ENCODE measurements at regions not wholly inside any gene's neighbourhood (a gene's known extent, or its start where the extent isn't known, plus 50 kb on each side); places are given as distances from the start of the nearest gene placed in this dataset.

DNA sequence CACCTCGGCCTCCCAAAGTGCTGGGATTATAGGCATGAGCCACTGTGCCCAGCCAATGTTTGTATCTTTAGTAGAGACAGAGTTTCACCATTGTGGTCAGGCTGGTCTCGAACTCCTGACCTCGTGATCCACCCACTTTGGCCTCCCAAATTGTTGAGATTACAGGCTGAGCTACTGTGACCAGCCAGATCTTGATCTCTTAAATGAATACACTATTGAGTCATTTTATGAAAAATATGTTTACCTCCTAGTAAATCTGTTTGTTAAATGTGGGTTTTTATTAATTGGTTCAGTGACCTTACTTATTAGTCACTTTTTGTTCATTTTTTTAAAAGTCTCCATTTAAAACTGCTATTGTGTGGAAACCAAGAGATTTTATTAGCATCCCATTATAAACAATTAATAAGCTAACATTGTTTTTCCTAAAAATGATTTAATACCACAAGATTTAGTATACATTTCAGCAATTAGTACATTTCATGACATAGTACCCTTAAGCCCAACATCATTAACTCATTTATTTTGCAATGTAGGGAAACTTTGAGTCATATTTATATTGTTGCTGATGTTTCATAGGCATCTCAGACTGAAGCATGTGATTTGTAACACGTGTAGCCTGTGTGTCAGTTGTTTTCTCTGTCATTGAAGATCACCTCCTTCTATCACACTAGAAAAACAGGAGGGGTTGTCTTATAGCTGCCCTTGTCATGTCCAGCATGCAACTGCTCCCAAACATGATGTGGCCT is 261.2 kb downstream of the TAF11L14 start:
- no peaks in the 10 kb centered on the region for H3K9me2 ChIP-seq (ENCODE audit: insufficient read depth)
- in situ Hi-C loops (cut with MboI), result no loop called here
- H2AFZ ChIP-seq, result no peak overlapping the region
- no peaks in the 10 kb centered on the region for H3F3A ChIP-seq (ENCODE audit: insufficient read depth)
- no peaks in the 10 kb centered on the region for H3K79me2 ChIP-seq (ENCODE audit: insufficient read depth)
- TF ChIP-seq EZH2phosphoT487 (IDR thresholded peaks at IDR 0.05; ENCODE audit: insufficient read depth, low read depth) (no peak), EZH2 (IDR thresholded peaks at IDR 0.05; ENCODE audit: insufficient read depth, poor library complexity, severe bottlenecking) (no peak)
- H3K27ac ChIP-seq, result no peak overlapping the region
- H3K36me3 ChIP-seq (ENCODE audit: low read depth), result no peaks in the 10 kb centered on the region
- no peaks in the 10 kb centered on the region for H3K27me3 ChIP-seq (replicated peaks; ENCODE audit: insufficient read depth)
- peak; percentile 8 for DNase-seq
- no peaks in the 10 kb centered on the region for H3K9me3 ChIP-seq (ENCODE audit: low read depth)
- H3K4me3 ChIP-seq, result no peak overlapping the region
- H3K4me2 ChIP-seq (ENCODE audit: unreplicated experiment), result no peak overlapping the region
- H3K9ac ChIP-seq, result no peak overlapping the region
- H4K20me1 ChIP-seq (ENCODE audit: insufficient read depth), result no peaks in the 10 kb centered on the region
- no peaks in the 10 kb centered on the region for H3K4me1 ChIP-seq (ENCODE audit: insufficient read depth)
- WGBS, 2 experiments (ENCODE audit: low coverage in 1 of 2, low lambda C conversion rate in 2 of 2, missing lambda C conversion rate in 2 of 2), result 36 to 39% methylated on average over 4 of the region's 4 CpGs

DNA sequence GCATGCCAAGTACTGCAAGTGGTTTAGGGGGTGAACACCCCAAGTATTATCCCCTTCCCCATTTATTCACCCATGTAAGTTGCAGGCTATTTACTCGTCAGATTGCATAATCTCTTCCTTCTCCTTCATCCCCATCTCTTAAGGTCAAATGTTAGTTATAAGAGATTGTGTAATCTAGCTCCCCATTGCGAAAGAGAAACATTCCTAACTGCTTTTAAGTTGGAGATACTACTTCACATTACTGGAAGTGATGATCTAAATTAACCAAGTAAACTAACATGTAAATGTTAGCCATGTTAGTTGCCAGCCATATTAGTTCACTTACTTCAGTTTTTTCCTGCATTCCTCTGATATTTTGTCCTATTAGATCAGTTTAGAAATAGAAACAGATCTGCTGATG is 262.3 kb downstream of the TAF11L14 start:
- no peak for TF ChIP-seq EZH2phosphoT487 (IDR thresholded peaks at IDR 0.05; ENCODE audit: insufficient read depth, low read depth)
- no peak for TF ChIP-seq EZH2 (IDR thresholded peaks at IDR 0.05; ENCODE audit: insufficient read depth, poor library complexity, severe bottlenecking)

DNA sequence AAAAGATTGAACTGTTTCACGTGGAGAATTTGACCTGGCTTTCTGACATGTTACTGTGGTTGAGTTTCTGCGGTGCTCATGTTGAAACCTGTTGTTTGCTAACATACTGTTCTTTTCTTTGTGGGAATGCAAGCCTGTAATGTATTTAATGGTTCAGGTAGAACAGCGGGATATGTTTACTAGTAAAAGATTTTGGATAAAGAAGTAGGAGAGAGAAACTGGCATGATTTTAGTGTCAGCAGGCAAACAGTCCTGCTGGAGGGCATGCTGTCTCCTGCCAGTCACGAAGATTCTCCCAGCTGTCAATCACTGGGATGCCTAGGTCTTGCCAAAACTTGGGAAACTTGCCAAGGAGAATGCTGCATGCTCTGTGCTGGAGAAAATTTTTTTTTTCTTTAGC is 263.5 kb downstream of the TAF11L14 start:
- Histone ChIP-seq H3K9me3 (ENCODE audit: low read depth) (no peaks in the 10 kb centered on the region), H3K4me2 (ENCODE audit: unreplicated experiment) (no peak overlapping the region), H3K4me1 (ENCODE audit: insufficient read depth) (no peaks in the 10 kb centered on the region), H3K27ac (no peak overlapping the region), H4K20me1 (ENCODE audit: insufficient read depth) (no peaks in the 10 kb centered on the region), H3K4me3 (no peak overlapping the region), H3F3A (ENCODE audit: insufficient read depth) (no peaks in the 10 kb centered on the region), H3K9me2 (ENCODE audit: insufficient read depth) (no peaks in the 10 kb centered on the region), H3K36me3 (ENCODE audit: low read depth) (no peaks in the 10 kb centered on the region), H2AFZ (no peak overlapping the region), H3K79me2 (ENCODE audit: insufficient read depth) (no peaks in the 10 kb centered on the region), H3K9ac (no peak overlapping the region), H3K27me3 (replicated peaks; ENCODE audit: insufficient read depth) (no peaks in the 10 kb centered on the region)
- TF ChIP-seq EZH2 (IDR thresholded peaks at IDR 0.05; ENCODE audit: insufficient read depth, poor library complexity, severe bottlenecking), result no peak
- TF ChIP-seq EZH2phosphoT487 (IDR thresholded peaks at IDR 0.05; ENCODE audit: insufficient read depth, low read depth), result no peak
- in situ Hi-C loops (cut with MboI), result no loop called here
- WGBS, 2 experiments (ENCODE audit: low coverage in 1 of 2, low lambda C conversion rate in 2 of 2, missing lambda C conversion rate in 2 of 2), result 54 to 61% methylated on average over 4 of the region's 4 CpGs
- no peak for DNase-seq

More for the DNA sequence above, 262.3 kb downstream of the TAF11L14 start:
- Histone ChIP-seq H3K79me2 (ENCODE audit: insufficient read depth) (no peaks in the 10 kb centered on the region), H3K4me1 (ENCODE audit: insufficient read depth) (no peaks in the 10 kb centered on the region), H4K20me1 (ENCODE audit: insufficient read depth) (no peaks in the 10 kb centered on the region), H3K4me3 (no peak overlapping the region), H3K4me2 (ENCODE audit: unreplicated experiment) (no peak overlapping the region), H3K36me3 (ENCODE audit: low read depth) (no peaks in the 10 kb centered on the region), H3K9ac (no peak overlapping the region), H2AFZ (no peak overlapping the region), H3K27ac (no peak overlapping the region), H3K27me3 (replicated peaks; ENCODE audit: insufficient read depth) (no peaks in the 10 kb centered on the region), H3F3A (ENCODE audit: insufficient read depth) (no peaks in the 10 kb centered on the region), H3K9me3 (ENCODE audit: low read depth) (no peaks in the 10 kb centered on the region), H3K9me2 (ENCODE audit: insufficient read depth) (no peaks in the 10 kb centered on the region)
- WGBS, 2 experiments (ENCODE audit: low coverage in 1 of 2, low lambda C conversion rate in 2 of 2, missing lambda C conversion rate in 2 of 2), result 1 to 4% methylated on average over 2 of the region's 2 CpGs
- in situ Hi-C loops (cut with MboI), result no loop called here
- DNase-seq, result peak; percentile 2

DNA sequence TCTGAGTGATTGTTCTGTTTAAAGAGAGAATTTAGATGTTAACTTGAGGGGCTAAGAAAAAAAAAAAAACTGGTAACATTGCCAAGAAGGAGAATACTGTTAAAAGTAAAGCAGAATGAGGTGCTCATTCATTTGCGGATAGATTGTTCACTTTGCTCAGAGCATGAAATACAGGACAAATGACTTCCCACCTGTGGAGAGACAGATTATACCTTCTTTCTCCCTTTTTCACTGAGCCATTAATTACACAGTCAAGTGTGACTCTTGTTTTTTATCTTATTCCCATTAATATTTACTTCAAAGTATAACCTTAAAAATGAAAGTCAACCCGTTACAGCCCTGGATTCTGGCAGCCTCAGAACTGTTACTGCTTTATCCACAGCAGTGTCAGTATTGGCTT is 264.5 kb downstream of the TAF11L14 start:
- H3K9me2 ChIP-seq (ENCODE audit: insufficient read depth), result no peaks in the 10 kb centered on the region
- H3K9me3 ChIP-seq (ENCODE audit: low read depth), result no peaks in the 10 kb centered on the region
- no peaks in the 10 kb centered on the region for H3K27me3 ChIP-seq (replicated peaks; ENCODE audit: insufficient read depth)
- 44 to 46% methylated on average over 2 of the region's 2 CpGs for WGBS, 2 experiments (ENCODE audit: low coverage in 1 of 2, low lambda C conversion rate in 2 of 2, missing lambda C conversion rate in 2 of 2)
- no peak for DNase-seq
- no peaks in the 10 kb centered on the region for H4K20me1 ChIP-seq (ENCODE audit: insufficient read depth)
- H3K4me2 ChIP-seq (ENCODE audit: unreplicated experiment), result no peak overlapping the region
- no peaks in the 10 kb centered on the region for H3K79me2 ChIP-seq (ENCODE audit: insufficient read depth)
- no peak overlapping the region for H3K4me3 ChIP-seq
- no peak overlapping the region for H3K9ac ChIP-seq
- H3K36me3 ChIP-seq (ENCODE audit: low read depth), result no peaks in the 10 kb centered on the region
- H3K4me1 ChIP-seq (ENCODE audit: insufficient read depth), result no peaks in the 10 kb centered on the region
- H3F3A ChIP-seq (ENCODE audit: insufficient read depth), result no peaks in the 10 kb centered on the region
- no peak overlapping the region for H2AFZ ChIP-seq
- in situ Hi-C loops (cut with MboI), result no loop called here
- TF ChIP-seq EZH2 (IDR thresholded peaks at IDR 0.05; ENCODE audit: insufficient read depth, poor library complexity, severe bottlenecking) (no peak), EZH2phosphoT487 (IDR thresholded peaks at IDR 0.05; ENCODE audit: insufficient read depth, low read depth) (no peak)
- H3K27ac ChIP-seq, result no peak overlapping the region
